Fibroblast of lung (primary cell): ENCODE measurements at regions not wholly inside any gene's neighbourhood (a gene's known extent, or its start where the extent isn't known, plus 50 kb on each side); places are given as distances from the start of the nearest gene placed in this dataset.

Experiments
- DNase-seq, 2 donors: peaks; one replicate each; pipeline versions ENCODE4 v3.0.0 to v3.0.0-alpha.2; 2010; ENCODE audit warnings: low read depth in 2 of 2
- H2AFZ ChIP-seq: 2 replicates; pipeline ENCODE4 v1.5.1; 2012; ENCODE audit warnings: low read length, control low read depth, inconsistent platforms
- H3K27ac ChIP-seq: 2 replicates; pipeline ENCODE4 v1.5.1; 2011; ENCODE audit warnings: low read length, control low read depth; ENCODE audit not compliant: insufficient read depth
- H3K27me3 ChIP-seq: 2 replicates; pipeline ENCODE4 v1.5.1; 2011; ENCODE audit warnings: mild to moderate bottlenecking, low read length; ENCODE audit not compliant: control insufficient read depth, insufficient read depth
- H3K36me3 ChIP-seq: 2 replicates; pipeline ENCODE4 v1.5.1; 2011; ENCODE audit warnings: low read length; ENCODE audit not compliant: control insufficient read depth, insufficient read depth
- H3K4me1 ChIP-seq: 2 replicates; pipeline ENCODE4 v1.5.1; 2011; ENCODE audit warnings: low read length; ENCODE audit not compliant: control insufficient read depth, insufficient read depth; ENCODE audit errors: extremely low read depth
- H3K4me2 ChIP-seq: 2 replicates; pipeline ENCODE4 v1.5.1; 2011; ENCODE audit warnings: low read length, control low read depth; ENCODE audit not compliant: insufficient read depth; ENCODE audit errors: extremely low read depth
- H3K4me3 ChIP-seq, 4 experiments: fragments of 200-600 bp in 1 of 4; sonication (generic) in 1 of 4; replicated peaks in 1 of 4; 2 replicates each; pipeline ENCODE4 v1.5.1; 2011 to 2016; ENCODE audit warnings: low read length in 4 of 4, low read depth in 3 of 4, mild to moderate bottlenecking in 3 of 4, control low read depth in 2 of 4, inconsistent platforms in 1 of 4, mixed read lengths in 1 of 4; ENCODE audit not compliant: insufficient read depth in 1 of 4; ENCODE audit errors: control extremely low read depth in 1 of 4
- H3K79me2 ChIP-seq: 2 replicates; pipeline ENCODE4 v1.5.1; 2012; ENCODE audit warnings: mild to moderate bottlenecking, low read length, inconsistent platforms; ENCODE audit not compliant: control insufficient read depth, insufficient read depth
- H3K9ac ChIP-seq: 2 replicates; pipeline ENCODE4 v1.5.1; 2011; ENCODE audit warnings: mild to moderate bottlenecking, low read length, control low read depth; ENCODE audit not compliant: insufficient read depth
- H3K9me3 ChIP-seq: 2 replicates; pipeline ENCODE4 v1.5.1; 2012; ENCODE audit warnings: low read depth, low read length; ENCODE audit not compliant: control insufficient read depth, insufficient read depth
- H4K20me1 ChIP-seq: 2 replicates; pipeline ENCODE4 v1.5.1; 2011; ENCODE audit warnings: low read length; ENCODE audit not compliant: control insufficient read depth, insufficient read depth; ENCODE audit errors: extremely low read depth
- CTCF ChIP-seq, 2 donors: IDR thresholded peaks in 1 of 2; conservative IDR thresholded peaks in 1 of 2; 1 replicate in 1 of 2; 2 replicates in 1 of 2; pipeline ENCODE4 v1.5.1; 2011 to 2012; ENCODE audit warnings: low read length in 2 of 2, control low read depth in 1 of 2, inconsistent platforms in 1 of 2, low read depth in 1 of 2, mild to moderate bottlenecking in 1 of 2
- EZH2 ChIP-seq: IDR thresholded peaks from 2 replicates; pipeline ENCODE4 v1.5.1; 2012; ENCODE audit warnings: low read length, control low read depth, mild to moderate bottlenecking; ENCODE audit errors: missing control alignments

GRCh38 chr1:104945406-104945805, 1195.7 kb downstream of the AMY1C start:
- H3K4me1 ChIP-seq: no peaks in the 10 kb centered on the region
- H3K79me2 ChIP-seq: no peaks in the 10 kb centered on the region

GRCh38 chr1:104946558-104947210, 1197.0 kb downstream of the AMY1C start:
- Histone ChIP-seq H3K9me3 (no peaks in the 10 kb centered on the region), H3K4me2 (no peak overlapping the region), H3K36me3 (no peaks in the 10 kb centered on the region), H3K9ac (no peak overlapping the region), H4K20me1 (no peaks in the 10 kb centered on the region), H3K4me1 (no peaks in the 10 kb centered on the region), H3K4me3 (no peak overlapping the region), H2AFZ (no peak overlapping the region), H3K27ac (no peak overlapping the region), H3K27me3 (no peaks in the 10 kb centered on the region), H3K79me2 (no peaks in the 10 kb centered on the region)
- TF ChIP-seq CTCF (conservative IDR thresholded peaks at IDR 0.05 in 1 of 2, IDR thresholded peaks at IDR 0.05 in 1 of 2; ENCODE audit: low read depth in 1 of 2, low read length in 2 of 2): no peak
- no peak for TF ChIP-seq EZH2
- DNase-seq: no peak

More at GRCh38 chr1:104945406-104945805, 1195.7 kb downstream of the AMY1C start:
- Histone ChIP-seq H3K27ac (no peak overlapping the region), H3K4me3 (no peak overlapping the region), H2AFZ (no peak overlapping the region), H3K9me3 (no peaks in the 10 kb centered on the region), H3K9ac (no peak overlapping the region), H3K27me3 (no peaks in the 10 kb centered on the region), H3K36me3 (no peaks in the 10 kb centered on the region), H3K4me2 (no peak overlapping the region), H4K20me1 (no peaks in the 10 kb centered on the region)
- TF ChIP-seq CTCF (conservative IDR thresholded peaks at IDR 0.05 in 1 of 2, IDR thresholded peaks at IDR 0.05 in 1 of 2; ENCODE audit: low read depth in 1 of 2, low read length in 2 of 2) (no peak), EZH2 (no peak)
- no peak for DNase-seq

GRCh38 chr1:104953555-104953954, 1203.9 kb downstream of the AMY1C start:
- DNase-seq: no peak
- H3K27ac ChIP-seq: no peak overlapping the region
- no peak overlapping the region for H3K4me2 ChIP-seq
- no peaks in the 10 kb centered on the region for H3K27me3 ChIP-seq
- H3K4me1 ChIP-seq: no peaks in the 10 kb centered on the region
- H2AFZ ChIP-seq: no peak overlapping the region
- H3K79me2 ChIP-seq: no peaks in the 10 kb centered on the region
- no peaks in the 10 kb centered on the region for H3K9me3 ChIP-seq
- TF ChIP-seq EZH2: no peak
- no peak for TF ChIP-seq CTCF (conservative IDR thresholded peaks at IDR 0.05 in 1 of 2, IDR thresholded peaks at IDR 0.05 in 1 of 2; ENCODE audit: low read depth in 1 of 2, low read length in 2 of 2)
- H3K36me3 ChIP-seq: no peaks in the 10 kb centered on the region
- H3K4me3 ChIP-seq: no peak overlapping the region
- H4K20me1 ChIP-seq: no peaks in the 10 kb centered on the region
- H3K9ac ChIP-seq: no peak overlapping the region
